GM23338 (cell line): ENCODE measurements at regions not wholly inside any gene's neighbourhood (a gene's known extent, or its start where the extent isn't known, plus 50 kb on each side); places are given as distances from the start of the nearest gene placed in this dataset.

ENCODE experiments used
- ATAC-seq: fragments of 200-7000 bp; cut with Tn5 transposase; 3 replicates; pipeline ENCODE4 v1.9.1; 2020
- DNase-seq: peaks from one replicate; pipeline ENCODE4 v3.0.0-alpha.2; 2015; ENCODE audit warnings: low spot score
- H2AFZ ChIP-seq: fragments of 200-600 bp; sonication (generic); 2 replicates; pipeline ENCODE4 v1.8.0; 2016; ENCODE audit warnings: antibody characterized with exemption, mild to moderate bottlenecking, moderate library complexity
- H3F3A ChIP-seq: fragments of 200-600 bp; sonication (generic); replicated peaks from 2 replicates; pipeline ENCODE4 v1.8.0; 2017; ENCODE audit warnings: antibody characterized with exemption, mixed run types, low read depth
- H3K27ac ChIP-seq: fragments of 200-600 bp; sonication (generic); 2 replicates; pipeline ENCODE4 v1.6.1; 2016; ENCODE audit warnings: low read depth
- H3K27me3 ChIP-seq: fragments of 200-600 bp; sonication (generic); 2 replicates; pipeline ENCODE4 v1.8.0; 2016; ENCODE audit warnings: mild to moderate bottlenecking, mixed run types, moderate library complexity; ENCODE audit not compliant: insufficient read depth
- H3K36me3 ChIP-seq: fragments of 200-600 bp; sonication (generic); 2 replicates; pipeline ENCODE4 v1.8.0; 2016; ENCODE audit warnings: mild to moderate bottlenecking; ENCODE audit not compliant: insufficient read depth
- H3K4me1 ChIP-seq: fragments of 200-600 bp; sonication (generic); 2 replicates; pipeline ENCODE4 v1.8.0; 2016; ENCODE audit warnings: mild to moderate bottlenecking, moderate library complexity; ENCODE audit not compliant: insufficient read depth
- H3K4me2 ChIP-seq: fragments of 200-600 bp; sonication (generic); 2 replicates; pipeline ENCODE4 v1.7.1; 2017; ENCODE audit warnings: mixed run types
- H3K4me3 ChIP-seq: fragments of 200-600 bp; sonication (generic); 2 replicates; pipeline ENCODE4 v1.6.1; 2016; ENCODE audit warnings: mixed run types
- H3K79me2 ChIP-seq: fragments of 200-600 bp; sonication (generic); replicated peaks from 2 replicates; pipeline ENCODE4 v1.8.0; 2017; ENCODE audit warnings: mild to moderate bottlenecking; ENCODE audit not compliant: insufficient read depth
- H3K9me2 ChIP-seq: fragments of 200-600 bp; sonication (generic); 2 replicates; pipeline ENCODE4 v1.8.0; 2017; ENCODE audit not compliant: insufficient read depth
- H4K20me1 ChIP-seq: fragments of 200-600 bp; sonication (generic); replicated peaks from 2 replicates; pipeline ENCODE4 v1.8.0; 2017; ENCODE audit warnings: mild to moderate bottlenecking; ENCODE audit not compliant: insufficient read depth
- H3K27ac Mint-ChIP-seq: 2 replicates; pipeline ENCODE4 v1.8.0; 2020; ENCODE audit warnings: inconsistent platforms, mild to moderate bottlenecking, moderate library complexity, mixed read lengths
- H3K27me3 Mint-ChIP-seq: 3 replicates; pipeline ENCODE4 v1.8.0; 2022; ENCODE audit warnings: low read depth, mild to moderate bottlenecking, moderate library complexity, mixed read lengths, inconsistent platforms; ENCODE audit not compliant: insufficient read depth, poor library complexity
- H3K36me3 Mint-ChIP-seq: 3 replicates; pipeline ENCODE4 v1.8.0; 2021; ENCODE audit warnings: low read depth, mild to moderate bottlenecking, inconsistent platforms, moderate library complexity, mixed read lengths
- H3K4me1 Mint-ChIP-seq: 3 replicates; pipeline ENCODE4 v1.8.0; 2020; ENCODE audit warnings: mild to moderate bottlenecking, inconsistent platforms, mixed read lengths
- H3K4me3 Mint-ChIP-seq: 3 replicates; pipeline ENCODE4 v1.8.0; 2021; ENCODE audit warnings: moderate library complexity, mild to moderate bottlenecking, inconsistent platforms, mixed read lengths
- H3K9me3 Mint-ChIP-seq: 3 replicates; pipeline ENCODE4 v1.8.0; 2020; ENCODE audit warnings: moderate library complexity, mild to moderate bottlenecking, inconsistent platforms, mixed read lengths
- CREB1 ChIP-seq: fragments of 250-450 bp; sonication (Bioruptor Pico); IDR thresholded peaks from 2 replicates; pipeline ENCODE4 v1.5.0; 2020; ENCODE audit warnings: low read depth, mild to moderate bottlenecking, moderate library complexity
- CTCF ChIP-seq, 2 experiments: fragments of 200-600 bp in 1 of 2; sonication (generic) in 1 of 2; conservative IDR thresholded peaks; 2 replicates each; pipeline versions ENCODE4 v1.5.1 to v1.6.1; 2016 to 2017; ENCODE audit warnings: antibody characterized with exemption in 2 of 2, low read depth in 2 of 2, mild to moderate bottlenecking in 2 of 2, moderate library complexity in 1 of 2
- EZH2 ChIP-seq: fragments of 200-600 bp; sonication (generic); IDR thresholded peaks from one replicate; pipeline ENCODE4 v1.8.0; 2017; ENCODE audit warnings: antibody characterized with exemption, mild to moderate bottlenecking, low read depth; ENCODE audit not compliant: unreplicated experiment
- EZH2phosphoT487 ChIP-seq: fragments of 200-600 bp; sonication (generic); IDR thresholded peaks from one replicate; pipeline ENCODE4 v1.8.1; 2018; ENCODE audit warnings: antibody characterized with exemption; ENCODE audit not compliant: unreplicated experiment
- JUNB ChIP-seq: IDR thresholded peaks from one replicate; pipeline ENCODE4 v1.6.1; 2016; ENCODE audit warnings: antibody characterized with exemption; ENCODE audit not compliant: unreplicated experiment
- NANOG ChIP-seq: IDR thresholded peaks from 2 replicates; pipeline ENCODE4 v1.6.1; 2016; ENCODE audit warnings: antibody characterized with exemption, borderline replicate concordance
- POLR2AphosphoS5 ChIP-seq: IDR thresholded peaks from 2 replicates; pipeline ENCODE4 v1.6.1; 2016; ENCODE audit warnings: antibody characterized with exemption, low read depth
- STAT1 ChIP-seq: IDR thresholded peaks from one replicate; pipeline ENCODE4 v1.6.1; 2016; ENCODE audit warnings: antibody characterized with exemption; ENCODE audit not compliant: unreplicated experiment
- ZNF114 ChIP-seq: fragments of 250-450 bp; sonication (Bioruptor Pico); IDR thresholded peaks from 2 replicates; pipeline ENCODE4 v1.5.0; 2020; ENCODE audit warnings: mild to moderate bottlenecking, moderate library complexity
- ZNF331 ChIP-seq: fragments of 250-450 bp; sonication (Bioruptor Pico); IDR thresholded peaks from 2 replicates; pipeline ENCODE4 v1.5.0; 2020; ENCODE audit warnings: low read depth, mild to moderate bottlenecking, moderate library complexity

DNA sequence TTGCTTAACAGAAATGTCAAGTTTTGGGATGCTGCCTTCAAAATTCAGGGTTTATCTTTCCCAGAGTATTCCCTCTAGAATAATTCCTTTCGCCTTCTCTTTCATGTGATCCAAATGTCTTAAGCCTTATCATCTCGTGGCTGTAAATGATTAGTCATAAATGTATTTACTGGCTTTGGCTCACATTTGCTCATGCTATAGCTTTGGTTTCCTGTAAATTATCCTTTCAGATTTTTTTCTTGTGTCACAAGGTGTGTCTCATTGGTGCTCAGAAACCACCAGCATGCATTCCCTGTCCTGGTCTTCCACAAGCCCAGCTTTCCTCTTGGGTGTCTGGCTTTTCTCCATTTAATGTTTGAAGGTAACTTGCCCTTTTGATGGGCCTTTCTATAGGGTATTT is 692.7 kb upstream of the ALCAM start:
- no peak for ATAC-seq
- Mint-ChIP-seq H3K27ac (no peak overlapping the region; the same call in 1 of the 2 replicates), H3K4me1 (no peaks in the 10 kb centered on the region), H3K9me3 (peaks cover 7% of the 10 kb centered on the region; the same call in 1 of the 3 replicates), H3K27me3 (peaks cover 2% of the 10 kb centered on the region), H3K4me3 (no peak overlapping the region), H3K36me3 (peaks cover 4% of the 10 kb centered on the region; the same call in 1 of the 3 replicates)
- no peaks in the 10 kb centered on the region for H3K79me2 ChIP-seq
- peak overlapping the region; percentile 52; the same call in 1 of the 2 replicates for H2AFZ ChIP-seq
- no peaks in the 10 kb centered on the region for H3K27me3 ChIP-seq
- no peak for TF ChIP-seq CTCF (conservative IDR thresholded peaks at IDR 0.05; ENCODE audit: low read depth in 2 of 2)
- TF ChIP-seq STAT1: no peak
- TF ChIP-seq NANOG: no peak
- no peaks in the 10 kb centered on the region for H3K9me2 ChIP-seq
- H4K20me1 ChIP-seq: no peaks in the 10 kb centered on the region
- H3K36me3 ChIP-seq: no peaks in the 10 kb centered on the region
- H3K4me1 ChIP-seq: no peaks in the 10 kb centered on the region
- H3F3A ChIP-seq: no peaks in the 10 kb centered on the region
- DNase-seq: no peak
- H3K4me2 ChIP-seq: no peak overlapping the region
- no peak overlapping the region for H3K4me3 ChIP-seq
- H3K27ac ChIP-seq: no peak overlapping the region

- Histone ChIP-seq H3K4me2 (no peak overlapping the region), H3K9me2 (no peaks in the 10 kb centered on the region), H2AFZ (no peak overlapping the region), H3K36me3 (no peaks in the 10 kb centered on the region), H3K4me1 (no peaks in the 10 kb centered on the region), H4K20me1 (no peaks in the 10 kb centered on the region), H3F3A (no peaks in the 10 kb centered on the region), H3K4me3 (no peak overlapping the region), H3K27ac (no peak overlapping the region), H3K79me2 (no peaks in the 10 kb centered on the region), H3K27me3 (no peaks in the 10 kb centered on the region)
- no peak for TF ChIP-seq POLR2AphosphoS5
- TF ChIP-seq ZNF331: no peak
- TF ChIP-seq EZH2phosphoT487: no peak
- no peak for TF ChIP-seq CTCF (conservative IDR thresholded peaks at IDR 0.05; ENCODE audit: low read depth in 2 of 2)
- no peak for TF ChIP-seq JUNB
- no peak for TF ChIP-seq ZNF114 (CRISPR knock-in tag)
- no peak for TF ChIP-seq EZH2
- no peak for TF ChIP-seq CREB1 (CRISPR knock-in tag)
- H3K4me1 Mint-ChIP-seq: no peaks in the 10 kb centered on the region
- no peak for ATAC-seq
- H3K27me3 Mint-ChIP-seq: peaks cover 2% of the 10 kb centered on the region
- H3K36me3 Mint-ChIP-seq: peaks cover 4% of the 10 kb centered on the region; the same call in 1 of the 3 replicates
- no peak overlapping the region for H3K27ac Mint-ChIP-seq
- peaks cover 7% of the 10 kb centered on the region; the same call in 1 of the 3 replicates for H3K9me3 Mint-ChIP-seq
- H3K4me3 Mint-ChIP-seq: no peak overlapping the region
- no peak for DNase-seq
These were observed 690.5 kb upstream of the ALCAM start for GRCh38 chr3:104676241-104676640.
